ENCODE measurements at regions not wholly inside any gene's neighbourhood (a gene's known extent, or its start where the extent isn't known, plus 50 kb on each side); places are given as distances from the start of the nearest gene placed in this dataset.
"Not testable (repeated sequence)": the region's sequence is repeated elsewhere in the genome, so short reads cannot be mapped to it uniquely, and the experiment has no call there.

GRCh38 chr13:30079501-30079900 lies 227.8 kb downstream of the KATNAL1 start:
- ATAC-seq = no peak
- intact Hi-C loops (cut with DNase I) = no loop called here
- no peak for DNase-seq

- DNase-seq = no peak
- ATAC-seq = no peak
- intact Hi-C loops (cut with DNase I) = no loop called here
These were observed 227.6 kb upstream of the UBL3 start for GRCh38 chr13:30078059-30078458.

GRCh38 chr13:30077240-30077735 lies 226.9 kb upstream of the UBL3 start:
- intact Hi-C loops (cut with DNase I) = no loop called here
- no peak for DNase-seq
- ATAC-seq = no peak

GRCh38 chr13:30074955-30075614 lies 224.7 kb upstream of the UBL3 start:
- intact Hi-C loops (cut with DNase I) = no loop called here
- no peak for DNase-seq
- ATAC-seq = no peak

- DNase-seq = no peak
- ATAC-seq = no peak
- intact Hi-C loops (cut with DNase I) = no loop called here
These were observed 224.0 kb upstream of the UBL3 start for GRCh38 chr13:30074431-30074830.

GRCh38 chr13:30072818-30073186 lies 222.4 kb upstream of the UBL3 start:
- no peak for DNase-seq
- ATAC-seq = no peak
- intact Hi-C loops (cut with DNase I) = no loop called here

- intact Hi-C loops (cut with DNase I) = no loop called here
- DNase-seq = no peak
- ATAC-seq = no peak
These were observed 221.8 kb upstream of the UBL3 start for GRCh38 chr13:30071969-30072817.

- DNase-seq = no peak
- no peak for ATAC-seq
- intact Hi-C loops (cut with DNase I) = no loop called here
These were observed 214.8 kb upstream of the UBL3 start for GRCh38 chr13:30065181-30065580.

- DNase-seq (no peak), ATAC-seq (no peak)
- intact Hi-C loops (cut with DNase I) = no loop called here
These were observed 213.5 kb upstream of the UBL3 start for GRCh38 chr13:30063892-30064291.

GRCh38 chr13:30061217-30061616 lies 210.8 kb upstream of the UBL3 start:
- DNase-seq = no peak
- intact Hi-C loops (cut with DNase I) = no loop called here
- ATAC-seq = no peak

GRCh38 chr13:30058429-30058828 lies 208.0 kb upstream of the UBL3 start:
- intact Hi-C loops (cut with DNase I) = no loop called here
- no peak for ATAC-seq
- DNase-seq = no peak

GRCh38 chr13:30054546-30054945 lies 204.1 kb upstream of the UBL3 start:
- intact Hi-C loops (cut with DNase I); ATAC-seq; DNase-seq: not testable (repeated sequence)

GRCh38 chr13:30053939-30054338 lies 203.5 kb upstream of the UBL3 start:
- DNase-seq = no peak
- intact Hi-C loops (cut with DNase I) = no loop called here
- no peak for ATAC-seq

- no peak for ATAC-seq
These were observed 201.7 kb upstream of the UBL3 start for GRCh38 chr13:30052120-30052519.

GRCh38 chr13:30051531-30052060 lies 201.2 kb upstream of the UBL3 start:
- intact Hi-C loops (cut with DNase I) = no loop called here
- ATAC-seq = no peak
- DNase-seq = no peak

More at GRCh38 chr13:30052120-30052519, 201.7 kb upstream of the UBL3 start:
- DNase-seq = no peak
- intact Hi-C loops (cut with DNase I) = no loop called here

GRCh38 chr13:30049692-30050091 lies 199.3 kb upstream of the UBL3 start:
- DNase-seq = peak; percentile 30

GRCh38 chr13:30047154-30047874 lies 196.9 kb upstream of the UBL3 start:
- intact Hi-C loops (cut with DNase I) = no loop called here
- DNase-seq = no peak
- ATAC-seq = no peak

More at GRCh38 chr13:30049692-30050091, 199.3 kb upstream of the UBL3 start:
- ATAC-seq = peak; percentile 91 to 95
- intact Hi-C loops (cut with DNase I) = no loop called here

- DNase-seq (no peak), ATAC-seq (no peak)
- intact Hi-C loops (cut with DNase I) = no loop called here
These were observed 195.7 kb upstream of the UBL3 start for GRCh38 chr13:30045916-30046704.

- DNase-seq (no peak), ATAC-seq (no peak)
- intact Hi-C loops (cut with DNase I) = no loop called here
These were observed 194.5 kb upstream of the UBL3 start for GRCh38 chr13:30044932-30045331.

All from left cardiac atrium (tissue), 4 donors.